Activated T-cell treated with anti-CD3 and anti-CD28 coated beads, Interleukin-2, amount 50 U/mL, for 24 hours (primary cell): ENCODE measurements at regions not wholly inside any gene's neighbourhood (a gene's known extent, or its start where the extent isn't known, plus 50 kb on each side); places are given as distances from the start of the nearest gene placed in this dataset.

Experiments
- DNase-seq: peaks from one replicate; pipeline ENCODE4 v3.0.0-alpha.2; 2020
- H3K27ac Mint-ChIP-seq: 2 replicates; pipeline ENCODE4 v1.8.0; 2020; ENCODE audit warnings: mild to moderate bottlenecking, mixed read lengths
- H3K27me3 Mint-ChIP-seq: 2 replicates; pipeline ENCODE4 v1.8.0; 2020; ENCODE audit warnings: mixed read lengths
- H3K36me3 Mint-ChIP-seq: 2 replicates; pipeline ENCODE4 v1.8.0; 2020; ENCODE audit warnings: low read depth, mixed read lengths
- H3K4me1 Mint-ChIP-seq: 2 replicates; pipeline ENCODE4 v1.8.0; 2020; ENCODE audit warnings: low read depth, mixed read lengths
- H3K4me3 Mint-ChIP-seq: 2 replicates; pipeline ENCODE4 v1.8.0; 2020; ENCODE audit warnings: mild to moderate bottlenecking, moderate library complexity, mixed read lengths
- H3K9me3 Mint-ChIP-seq: 2 replicates; pipeline ENCODE4 v1.8.0; 2020; ENCODE audit warnings: mixed read lengths

GRCh38 chr11:28480406-28480805 lies 372.2 kb downstream of the METTL15 start:
- Mint-ChIP-seq H3K4me1 (no peaks in the 10 kb centered on the region), H3K36me3 (no peaks in the 10 kb centered on the region), H3K4me3 (no peak overlapping the region), H3K27ac (no peak overlapping the region), H3K9me3 (no peaks in the 10 kb centered on the region), H3K27me3 (no peaks in the 10 kb centered on the region)
- no peak for DNase-seq

- DNase-seq = no peak
- no peak overlapping the region for H3K27ac Mint-ChIP-seq
- no peaks in the 10 kb centered on the region for H3K4me1 Mint-ChIP-seq
- H3K4me3 Mint-ChIP-seq = no peak overlapping the region
- H3K36me3 Mint-ChIP-seq = no peaks in the 10 kb centered on the region
- H3K27me3 Mint-ChIP-seq = no peaks in the 10 kb centered on the region
- H3K9me3 Mint-ChIP-seq = no peaks in the 10 kb centered on the region
Measured at GRCh38 chr11:28476864-28477263, 368.7 kb downstream of the METTL15 start.

- Mint-ChIP-seq H3K4me1 (no peaks in the 10 kb centered on the region), H3K9me3 (no peaks in the 10 kb centered on the region), H3K36me3 (no peaks in the 10 kb centered on the region), H3K27me3 (no peaks in the 10 kb centered on the region), H3K4me3 (no peak overlapping the region), H3K27ac (no peak overlapping the region)
- no peak for DNase-seq
Measured at GRCh38 chr11:28476049-28476448, 367.9 kb downstream of the METTL15 start.

- Mint-ChIP-seq H3K27ac (no peak overlapping the region), H3K4me1 (no peaks in the 10 kb centered on the region), H3K4me3 (no peak overlapping the region), H3K9me3 (no peaks in the 10 kb centered on the region), H3K36me3 (no peaks in the 10 kb centered on the region), H3K27me3 (no peaks in the 10 kb centered on the region)
- DNase-seq = no peak
Measured at GRCh38 chr11:28472904-28473303, 364.7 kb downstream of the METTL15 start.

GRCh38 chr11:28471537-28471936 lies 363.3 kb downstream of the METTL15 start:
- Mint-ChIP-seq H3K36me3 (no peaks in the 10 kb centered on the region), H3K9me3 (no peaks in the 10 kb centered on the region), H3K4me1 (no peaks in the 10 kb centered on the region), H3K27ac (no peak overlapping the region), H3K4me3 (no peak overlapping the region), H3K27me3 (no peaks in the 10 kb centered on the region)
- no peak for DNase-seq

- Mint-ChIP-seq H3K27ac (no peak overlapping the region), H3K27me3 (no peaks in the 10 kb centered on the region), H3K4me1 (no peaks in the 10 kb centered on the region), H3K36me3 (no peaks in the 10 kb centered on the region), H3K4me3 (no peak overlapping the region), H3K9me3 (peaks cover 2% of the 10 kb centered on the region)
- no peak for DNase-seq
Measured at GRCh38 chr11:28470180-28470579, 362.0 kb downstream of the METTL15 start.

GRCh38 chr11:28466506-28466905 lies 358.3 kb downstream of the METTL15 start:
- H3K4me3 Mint-ChIP-seq = no peak overlapping the region
- H3K27me3 Mint-ChIP-seq = no peaks in the 10 kb centered on the region
- no peaks in the 10 kb centered on the region for H3K36me3 Mint-ChIP-seq

GRCh38 chr11:28464252-28464867 lies 356.2 kb downstream of the METTL15 start:
- Mint-ChIP-seq H3K4me1 (no peaks in the 10 kb centered on the region), H3K9me3 (peaks cover 2% of the 10 kb centered on the region), H3K27me3 (no peaks in the 10 kb centered on the region), H3K27ac (no peak overlapping the region), H3K36me3 (no peaks in the 10 kb centered on the region), H3K4me3 (no peak overlapping the region)
- DNase-seq = no peak

More at GRCh38 chr11:28466506-28466905, 358.3 kb downstream of the METTL15 start:
- Mint-ChIP-seq H3K4me1 (no peaks in the 10 kb centered on the region), H3K9me3 (peaks cover 2% of the 10 kb centered on the region), H3K27ac (no peak overlapping the region)
- no peak for DNase-seq

GRCh38 chr11:28463826-28464225 lies 355.6 kb downstream of the METTL15 start:
- peaks cover 2% of the 10 kb centered on the region for H3K9me3 Mint-ChIP-seq
- H3K27me3 Mint-ChIP-seq = no peaks in the 10 kb centered on the region
- no peak for DNase-seq
- H3K4me3 Mint-ChIP-seq = no peak overlapping the region
- H3K4me1 Mint-ChIP-seq = no peaks in the 10 kb centered on the region
- no peaks in the 10 kb centered on the region for H3K36me3 Mint-ChIP-seq
- no peak overlapping the region for H3K27ac Mint-ChIP-seq

GRCh38 chr11:28461846-28462245 lies 353.7 kb downstream of the METTL15 start:
- peaks cover 2% of the 10 kb centered on the region for H3K9me3 Mint-ChIP-seq
- H3K4me3 Mint-ChIP-seq = no peak overlapping the region
- no peaks in the 10 kb centered on the region for H3K4me1 Mint-ChIP-seq
- H3K36me3 Mint-ChIP-seq = no peaks in the 10 kb centered on the region
- H3K27me3 Mint-ChIP-seq = no peaks in the 10 kb centered on the region
- no peak for DNase-seq
- H3K27ac Mint-ChIP-seq = no peak overlapping the region

- H3K4me1 Mint-ChIP-seq = no peaks in the 10 kb centered on the region
- no peaks in the 10 kb centered on the region for H3K27me3 Mint-ChIP-seq
- H3K4me3 Mint-ChIP-seq = no peak overlapping the region
- no peak overlapping the region for H3K27ac Mint-ChIP-seq
- no peaks in the 10 kb centered on the region for H3K36me3 Mint-ChIP-seq
- peaks cover 2% of the 10 kb centered on the region for H3K9me3 Mint-ChIP-seq
- DNase-seq = no peak
Measured at GRCh38 chr11:28461338-28461737, 353.1 kb downstream of the METTL15 start.

GRCh38 chr11:28460348-28460747 lies 352.2 kb downstream of the METTL15 start:
- Mint-ChIP-seq H3K4me3 (no peak overlapping the region), H3K27me3 (no peaks in the 10 kb centered on the region), H3K36me3 (no peaks in the 10 kb centered on the region), H3K4me1 (no peaks in the 10 kb centered on the region), H3K9me3 (peaks cover 2% of the 10 kb centered on the region), H3K27ac (no peak overlapping the region)
- no peak for DNase-seq

GRCh38 chr11:28459912-28460311 lies 351.7 kb downstream of the METTL15 start:
- Mint-ChIP-seq H3K27me3 (no peaks in the 10 kb centered on the region), H3K4me1 (no peaks in the 10 kb centered on the region), H3K4me3 (no peak overlapping the region), H3K36me3 (no peaks in the 10 kb centered on the region), H3K27ac (no peak overlapping the region), H3K9me3 (peaks cover 2% of the 10 kb centered on the region)
- DNase-seq = no peak

- H3K27ac Mint-ChIP-seq = no peak overlapping the region
- H3K9me3 Mint-ChIP-seq = peaks cover 8% of the 10 kb centered on the region
- no peaks in the 10 kb centered on the region for H3K4me1 Mint-ChIP-seq
- H3K36me3 Mint-ChIP-seq = no peaks in the 10 kb centered on the region
- DNase-seq = no peak
- no peak overlapping the region for H3K4me3 Mint-ChIP-seq
- no peaks in the 10 kb centered on the region for H3K27me3 Mint-ChIP-seq
Measured at GRCh38 chr11:28457481-28458065, 349.4 kb downstream of the METTL15 start.

- DNase-seq = no peak
- Mint-ChIP-seq H3K9me3 (no peaks in the 10 kb centered on the region), H3K36me3 (no peaks in the 10 kb centered on the region), H3K4me3 (no peak overlapping the region), H3K4me1 (no peaks in the 10 kb centered on the region), H3K27me3 (no peaks in the 10 kb centered on the region), H3K27ac (no peak overlapping the region)
Measured at GRCh38 chr11:28448186-28448585, 340.0 kb downstream of the METTL15 start.

GRCh38 chr11:28447226-28447625 lies 339.0 kb downstream of the METTL15 start:
- H3K27me3 Mint-ChIP-seq = no peaks in the 10 kb centered on the region
- no peak overlapping the region for H3K4me3 Mint-ChIP-seq
- no peak for DNase-seq
- H3K4me1 Mint-ChIP-seq = no peaks in the 10 kb centered on the region
- H3K27ac Mint-ChIP-seq = no peak overlapping the region
- no peaks in the 10 kb centered on the region for H3K9me3 Mint-ChIP-seq
- no peaks in the 10 kb centered on the region for H3K36me3 Mint-ChIP-seq
